HG02870 (cell line): ENCODE measurements at regions not wholly inside any gene's neighbourhood (a gene's known extent, or its start where the extent isn't known, plus 50 kb on each side); places are given as distances from the start of the nearest gene placed in this dataset.
"Not testable (repeated sequence)": the region's sequence is repeated elsewhere in the genome, so short reads cannot be mapped to it uniquely, and the experiment has no call there.

Experiments used
- ATAC-seq: cut with Tn5 transposase; IDR thresholded peaks from one replicate; pipeline ENCODE4 v1.9.1; 2021; ENCODE audit warnings: mild to moderate bottlenecking, moderate library complexity; ENCODE audit not compliant: unreplicated experiment

DNA sequence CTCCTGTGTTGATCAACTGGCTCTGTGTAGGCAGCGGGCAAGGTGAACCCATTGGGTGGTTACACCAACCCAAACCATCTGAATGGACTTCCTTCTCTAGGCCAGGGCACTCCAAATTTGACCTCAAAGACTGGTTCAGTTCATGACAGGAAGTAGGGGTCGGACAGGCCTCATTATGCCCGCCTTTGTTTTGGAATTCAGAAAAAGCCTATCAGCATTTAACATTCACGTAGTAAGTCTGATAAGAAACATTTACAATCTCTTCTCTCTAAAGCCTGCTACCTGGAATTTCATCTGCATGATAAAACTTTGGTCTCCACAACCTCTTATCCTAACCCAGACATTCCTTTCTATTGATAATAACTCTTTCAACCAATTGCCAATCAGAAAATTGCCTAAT lies 97.1 kb upstream of the ETV3 start:
- no peak for ATAC-seq

DNA sequence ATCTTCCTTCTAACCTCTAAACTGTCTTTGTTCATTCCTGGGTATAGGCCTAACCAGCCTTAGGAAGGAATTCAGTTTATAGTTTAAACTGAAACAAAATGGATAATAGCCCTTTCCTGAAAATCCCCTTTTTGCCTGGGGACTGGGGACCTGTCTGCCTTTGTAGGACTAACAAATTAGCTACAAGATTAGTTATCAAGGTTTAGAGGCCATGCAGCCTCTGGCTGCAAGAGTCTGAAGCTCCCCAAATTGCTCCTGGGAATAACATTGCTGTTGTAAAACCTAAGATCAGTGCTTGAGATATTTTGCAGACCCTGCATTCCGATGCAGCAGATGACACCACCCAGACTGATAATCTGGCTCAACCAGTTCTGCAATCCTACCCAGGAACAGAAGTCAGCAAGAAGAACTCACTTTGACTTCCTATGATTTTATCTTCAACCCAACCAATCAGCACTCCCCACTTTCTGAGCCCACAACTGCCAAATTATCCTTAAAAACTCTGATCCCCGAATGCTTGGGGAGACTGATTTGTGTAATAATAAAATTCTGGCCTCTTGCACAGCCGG lies 96.6 kb upstream of the ETV3 start:
- ATAC-seq = no peak

DNA sequence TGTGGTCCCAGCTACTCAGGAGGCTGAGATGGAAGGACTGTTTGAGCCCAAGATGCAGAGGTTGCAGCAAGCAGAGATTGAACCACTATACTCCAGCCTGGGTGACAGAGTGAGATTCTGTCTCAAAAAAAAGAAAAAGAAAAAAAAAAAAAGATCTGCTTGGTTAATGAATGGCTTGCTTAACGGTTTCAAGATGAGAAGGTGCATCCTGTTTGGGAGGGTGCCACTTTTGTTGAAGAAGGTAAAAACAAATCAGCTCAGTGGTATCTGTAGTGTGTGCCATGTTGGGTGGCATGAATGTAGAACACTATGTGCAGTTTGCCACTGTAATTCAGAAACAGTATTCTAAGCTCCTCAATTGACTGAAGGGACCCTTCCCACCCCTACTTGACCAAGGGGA lies 94.9 kb upstream of the ETV3 start:
- no peak for ATAC-seq

DNA sequence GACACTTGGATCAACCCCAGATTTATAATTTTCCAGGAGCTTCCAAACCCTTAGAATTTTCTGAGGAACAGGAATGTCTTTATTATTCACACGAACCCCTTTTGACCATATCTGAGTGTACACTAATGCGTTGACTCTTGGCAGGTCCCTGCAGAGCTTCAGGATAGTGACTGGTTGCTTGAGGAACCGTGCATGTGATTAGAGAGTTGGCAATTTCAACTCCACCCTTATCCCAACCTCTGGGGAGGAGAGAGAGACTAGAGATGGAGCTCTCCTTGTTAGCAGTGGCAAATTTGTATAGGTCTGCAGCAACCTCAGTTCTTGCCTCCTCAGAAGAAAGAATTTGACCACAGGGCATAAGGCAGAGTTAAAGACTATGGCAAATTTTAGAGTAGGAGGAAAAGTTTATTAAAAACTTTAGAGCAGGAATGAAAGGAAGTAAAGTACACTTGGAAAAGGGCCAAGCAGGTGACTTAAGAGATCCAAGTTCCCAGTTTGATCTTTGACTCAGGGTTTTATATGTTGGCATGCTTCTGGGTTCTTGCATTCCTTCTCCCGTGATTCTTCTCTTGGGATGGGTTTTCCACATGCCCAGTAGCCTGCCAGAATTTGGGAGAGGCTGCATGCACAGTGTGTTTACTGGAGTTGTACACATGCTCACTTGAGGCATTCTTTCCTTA lies 93.8 kb upstream of the ETV3 start:
- ATAC-seq = no peak

DNA sequence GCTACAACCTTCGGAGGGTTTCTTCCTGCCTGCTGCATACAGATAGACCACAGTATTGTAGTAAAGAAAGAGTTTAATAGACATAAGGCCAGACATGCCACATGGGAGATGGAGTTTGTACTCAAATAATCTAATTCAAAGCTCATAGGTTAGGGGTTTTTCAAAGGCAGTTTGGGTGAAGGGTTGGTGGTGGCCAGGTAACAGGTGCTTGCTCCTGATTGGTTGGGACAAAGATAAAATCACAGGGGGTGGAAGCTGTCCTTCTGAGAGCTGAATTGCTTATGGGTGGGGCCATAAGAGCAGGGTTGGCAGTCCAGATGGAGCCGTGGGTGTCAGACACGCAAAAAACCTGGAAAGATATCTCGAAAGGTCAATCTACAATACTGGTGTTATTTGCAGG lies 92.3 kb upstream of the ETV3 start:
- ATAC-seq = no peak

DNA sequence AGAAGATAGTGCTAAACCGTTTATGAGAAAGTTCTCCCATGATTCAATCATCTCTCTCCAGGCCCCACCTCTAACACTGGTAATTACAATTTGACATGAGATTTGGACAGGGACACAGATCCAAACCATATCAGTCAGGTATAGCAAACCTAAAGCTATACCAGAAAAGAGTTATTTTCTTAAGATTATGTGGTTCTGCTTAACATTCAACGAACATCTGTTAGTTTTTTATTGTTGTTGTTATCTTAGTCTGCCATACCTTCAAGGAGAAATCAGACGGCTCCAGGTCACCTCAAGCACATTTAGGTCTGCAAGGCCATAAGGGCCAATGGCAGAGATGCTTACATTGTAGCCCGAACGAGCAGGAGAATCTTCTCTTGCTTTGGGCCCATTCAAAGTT lies 89.5 kb upstream of the ETV3 start:
- no peak for ATAC-seq

DNA sequence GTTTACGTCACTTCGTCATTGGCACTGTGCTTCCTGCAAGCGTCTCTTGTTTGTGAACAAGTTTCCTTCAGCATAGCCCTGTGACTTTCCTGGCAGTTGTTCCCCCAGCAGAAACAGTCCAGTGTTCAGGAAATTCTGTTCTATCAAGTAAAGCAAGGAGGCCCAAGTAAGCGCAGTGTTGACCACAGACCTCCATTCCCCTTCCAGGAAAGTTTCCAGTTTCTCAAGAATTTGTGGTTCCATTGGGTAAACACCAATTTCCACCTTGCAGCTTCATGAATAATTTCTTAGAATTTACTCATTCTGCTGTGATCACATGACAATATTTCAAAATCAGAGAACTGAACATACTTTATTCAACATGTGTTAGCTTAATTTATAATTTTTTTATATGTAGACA lies 88.5 kb upstream of the ETV3 start:
- no peak for ATAC-seq

DNA sequence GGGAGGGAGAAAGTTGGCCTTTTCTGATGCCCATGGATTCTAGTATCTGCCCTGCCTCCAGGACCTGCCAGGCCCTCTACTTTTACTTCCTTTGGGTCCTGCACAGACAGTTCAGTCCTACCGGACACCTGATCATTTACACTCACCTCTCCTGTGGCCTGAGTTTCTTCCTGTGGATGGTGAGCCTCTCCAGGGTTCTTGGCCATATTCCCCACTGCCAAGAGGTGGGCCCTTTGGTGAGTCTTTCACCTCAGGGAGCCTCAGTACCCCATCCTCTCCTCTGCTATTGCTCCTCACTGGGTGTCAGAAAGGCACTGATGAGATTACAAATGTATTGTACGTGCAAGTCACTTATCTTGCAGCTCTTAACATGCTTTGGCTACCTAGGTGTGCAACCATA lies 81.4 kb upstream of the ETV3 start:
- ATAC-seq = no peak

DNA sequence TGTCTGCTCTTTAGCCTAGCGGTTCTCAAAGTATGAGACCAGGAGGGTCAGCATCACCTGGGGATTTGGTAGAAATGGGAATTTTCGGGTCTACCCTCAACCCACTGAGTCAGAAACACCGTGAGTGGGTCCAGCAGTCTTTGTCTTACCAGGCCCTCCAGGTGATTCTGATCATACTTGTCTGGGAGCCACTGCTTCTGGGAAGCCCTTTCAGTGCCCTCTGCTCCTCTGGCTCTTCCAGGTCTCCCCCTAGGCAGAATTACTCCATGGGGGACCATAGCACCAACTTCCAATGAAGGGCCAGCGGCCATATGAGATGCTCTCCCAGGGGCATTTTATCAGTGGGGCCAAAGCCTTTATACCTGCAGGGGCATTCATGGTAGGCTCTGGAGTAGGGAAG lies 81.0 kb upstream of the ETV3 start:
- no peak for ATAC-seq

DNA sequence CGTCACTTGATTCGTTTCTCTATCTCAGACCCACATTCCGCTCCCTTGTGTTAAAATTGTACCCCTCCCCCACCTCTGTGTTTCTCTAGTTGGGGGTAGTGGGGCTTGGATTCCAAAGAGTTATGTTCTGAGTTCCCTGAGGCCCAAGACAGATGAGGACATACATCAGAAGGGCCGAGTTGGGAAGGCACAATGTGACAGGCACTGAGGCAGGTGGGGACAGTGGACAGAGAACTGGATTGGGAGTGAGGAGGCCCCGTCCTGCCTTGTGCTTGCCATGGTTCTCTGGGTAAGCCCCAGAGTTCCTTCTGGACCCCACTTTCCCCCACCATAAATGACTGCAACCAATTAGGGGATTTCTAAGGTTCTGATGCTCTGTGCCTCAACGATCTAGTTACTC lies 80.5 kb upstream of the ETV3 start:
- ATAC-seq = no peak

DNA sequence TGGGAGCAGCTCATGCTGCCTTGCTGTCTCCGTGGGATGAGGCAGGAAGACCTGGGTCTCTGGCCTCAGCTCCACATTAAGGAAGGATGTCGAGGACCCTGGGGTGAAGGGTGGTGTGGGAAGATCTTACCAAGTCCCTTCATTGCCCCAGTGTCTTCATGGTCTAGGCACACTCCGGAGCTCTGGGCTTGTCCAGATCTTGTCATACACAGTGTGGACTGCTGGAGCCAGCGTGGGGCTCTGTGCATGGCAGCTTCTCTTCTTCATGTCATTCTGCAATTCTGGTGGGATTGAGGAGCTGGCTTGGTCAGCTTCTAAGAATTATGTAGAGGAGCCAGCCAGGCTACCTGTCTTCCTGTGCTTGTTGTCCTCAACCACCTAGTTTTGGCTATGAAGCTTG lies 79.3 kb upstream of the ETV3 start:
- no peak for ATAC-seq

DNA sequence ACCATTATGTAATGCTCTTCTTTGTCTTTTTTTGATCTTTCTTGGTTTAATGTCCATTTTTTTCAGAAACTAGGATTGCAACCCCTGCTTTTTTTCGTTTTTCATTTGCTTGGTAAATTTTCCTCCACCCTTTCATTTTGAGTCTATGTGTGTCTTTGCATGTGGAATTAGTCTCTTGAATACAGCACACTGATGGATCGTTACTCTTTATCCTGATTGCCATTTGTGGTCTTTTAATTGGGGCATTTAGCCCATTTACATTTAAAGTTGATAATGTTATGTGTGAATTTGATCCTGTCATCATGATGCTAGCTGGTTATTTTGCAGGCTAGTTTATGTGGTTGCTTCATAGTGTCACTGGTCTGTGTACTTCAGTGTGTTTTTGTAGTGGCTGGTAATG lies 75.6 kb upstream of the ETV3 start:
- no peak for ATAC-seq

DNA sequence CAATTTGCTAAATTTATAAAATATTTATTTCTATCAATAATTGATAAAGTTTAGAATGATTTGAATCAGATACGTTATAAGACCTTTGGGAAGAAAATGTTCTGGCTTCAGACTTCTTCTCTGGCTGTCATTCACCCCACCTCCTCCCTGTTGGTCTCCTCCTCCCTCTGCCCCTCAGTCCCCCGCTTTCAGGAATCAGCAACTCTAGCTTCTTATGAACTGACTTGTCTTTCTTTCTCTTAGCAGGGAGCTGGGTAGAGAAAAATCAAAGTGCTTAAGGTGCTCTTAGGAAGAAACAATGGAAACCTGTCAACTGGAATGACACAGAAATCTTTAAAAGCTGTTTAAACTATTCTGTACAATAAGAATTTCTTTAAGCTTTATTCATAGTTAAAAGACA lies 71.3 kb upstream of the ETV3 start:
- no peak for ATAC-seq

DNA sequence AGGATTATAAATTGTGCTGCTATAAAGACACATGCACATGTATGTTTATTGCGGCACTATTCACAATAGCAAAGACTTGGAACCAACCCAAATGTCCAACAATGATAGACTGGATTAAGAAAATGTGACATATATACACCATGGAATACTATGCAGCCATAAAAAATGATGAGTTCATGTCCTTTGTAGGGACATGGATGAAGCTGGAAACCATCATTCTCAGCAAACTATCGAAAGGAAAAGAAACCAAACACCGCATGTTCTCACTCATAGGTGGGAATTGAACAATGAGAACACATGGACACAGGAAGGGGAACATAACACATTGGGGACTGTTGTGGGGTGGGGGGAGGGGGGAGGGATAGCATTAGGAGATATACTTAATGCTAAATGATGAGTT lies 67.8 kb upstream of the ETV3 start:
- ATAC-seq = not testable (repeated sequence)

DNA sequence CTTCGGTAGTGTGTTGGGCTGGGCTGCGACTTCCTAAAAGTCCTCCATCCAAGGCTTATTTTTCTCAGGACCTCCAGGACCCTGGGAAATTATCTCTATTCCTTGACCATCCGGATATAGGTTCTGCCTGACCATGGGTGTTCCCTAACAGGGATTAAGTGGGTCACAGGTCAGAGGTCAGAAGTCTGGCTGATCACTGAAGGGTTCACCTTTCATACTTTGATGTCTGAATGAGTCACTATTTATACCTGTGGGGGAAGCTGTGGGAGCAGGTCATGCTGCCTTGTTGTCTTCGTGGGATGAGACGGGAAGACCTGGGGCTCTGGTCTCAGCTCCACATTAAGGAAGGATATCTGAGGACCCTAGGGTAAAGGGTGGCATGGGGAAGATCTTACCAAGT lies 65.0 kb upstream of the ETV3 start:
- no peak for ATAC-seq

DNA sequence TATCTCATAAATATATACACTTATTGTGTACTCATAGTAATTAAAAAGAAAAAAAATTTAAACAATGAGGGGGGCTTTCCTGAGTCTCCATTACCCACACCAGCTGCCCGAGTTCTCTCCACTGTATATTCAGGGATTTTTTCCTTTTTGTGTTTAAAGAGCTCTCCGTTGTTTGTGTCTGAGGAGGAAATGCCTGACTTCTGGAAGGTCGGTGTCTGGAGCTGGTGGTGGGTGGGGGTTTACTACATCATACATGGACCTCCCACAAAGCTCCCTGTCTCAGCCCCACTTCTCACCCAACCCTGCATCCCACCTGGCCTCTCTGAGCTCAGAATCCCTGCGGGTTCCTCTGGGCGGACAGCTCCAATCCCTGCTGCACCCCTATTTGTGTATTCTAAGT lies 64.1 kb upstream of the ETV3 start:
- ATAC-seq = no peak

DNA sequence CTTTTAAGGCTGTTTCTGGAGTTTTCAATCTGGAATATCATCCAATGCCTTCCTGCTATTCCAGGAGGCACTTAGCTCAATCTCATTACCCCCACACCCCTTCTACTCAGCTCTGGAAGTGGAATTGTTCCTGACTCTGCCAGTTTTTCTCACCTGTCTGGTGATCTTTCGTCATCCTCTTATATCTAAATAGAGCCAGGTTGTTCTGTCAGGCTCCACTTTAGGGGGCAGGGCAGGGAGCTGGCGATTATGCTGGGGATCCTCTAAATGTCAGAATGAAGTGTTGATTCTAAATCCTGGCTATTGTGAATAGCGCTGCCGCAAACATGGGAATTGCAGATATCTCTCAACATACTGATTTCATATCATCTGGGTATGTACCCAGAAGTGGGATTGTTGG lies 63.6 kb upstream of the ETV3 start:
- ATAC-seq = no peak

DNA sequence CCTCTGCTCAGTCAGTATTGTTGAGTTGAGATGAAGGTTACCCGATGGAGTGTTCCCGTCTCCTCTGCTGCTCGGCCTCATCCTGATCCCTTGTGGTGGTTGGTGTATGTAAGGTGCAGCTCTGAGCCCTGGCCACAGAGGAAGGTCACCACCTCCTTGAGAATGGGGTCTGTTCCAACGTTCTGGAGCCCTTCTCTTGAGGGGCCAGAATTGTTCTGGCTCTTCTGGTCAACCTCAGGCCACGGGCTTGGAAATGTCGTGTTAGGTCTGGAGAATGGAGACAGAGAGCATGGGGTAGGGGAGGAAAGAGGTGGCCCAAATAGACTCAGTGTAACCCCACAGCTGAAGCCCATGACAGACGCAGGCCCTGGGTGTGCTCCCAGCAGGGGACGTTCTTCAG lies 62.3 kb upstream of the ETV3 start:
- no peak for ATAC-seq

DNA sequence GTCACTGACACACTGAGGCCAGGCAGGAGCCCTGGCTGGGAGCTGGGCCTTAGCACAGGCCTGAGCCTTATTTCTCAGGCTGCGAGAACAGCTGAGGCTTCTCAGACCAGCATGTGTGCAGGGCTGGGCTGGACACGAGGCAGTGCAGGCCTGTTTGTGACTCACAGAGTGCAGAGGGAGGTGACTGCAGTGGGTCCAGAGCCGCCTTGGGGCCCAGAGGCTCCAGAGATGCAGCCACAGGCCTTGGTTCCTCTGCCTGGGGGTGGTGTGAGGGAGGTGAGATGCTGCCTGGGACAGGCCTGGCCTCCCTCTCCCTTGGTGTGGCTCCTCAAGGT lies 61.2 kb upstream of the ETV3 start:
- ATAC-seq = no peak

DNA sequence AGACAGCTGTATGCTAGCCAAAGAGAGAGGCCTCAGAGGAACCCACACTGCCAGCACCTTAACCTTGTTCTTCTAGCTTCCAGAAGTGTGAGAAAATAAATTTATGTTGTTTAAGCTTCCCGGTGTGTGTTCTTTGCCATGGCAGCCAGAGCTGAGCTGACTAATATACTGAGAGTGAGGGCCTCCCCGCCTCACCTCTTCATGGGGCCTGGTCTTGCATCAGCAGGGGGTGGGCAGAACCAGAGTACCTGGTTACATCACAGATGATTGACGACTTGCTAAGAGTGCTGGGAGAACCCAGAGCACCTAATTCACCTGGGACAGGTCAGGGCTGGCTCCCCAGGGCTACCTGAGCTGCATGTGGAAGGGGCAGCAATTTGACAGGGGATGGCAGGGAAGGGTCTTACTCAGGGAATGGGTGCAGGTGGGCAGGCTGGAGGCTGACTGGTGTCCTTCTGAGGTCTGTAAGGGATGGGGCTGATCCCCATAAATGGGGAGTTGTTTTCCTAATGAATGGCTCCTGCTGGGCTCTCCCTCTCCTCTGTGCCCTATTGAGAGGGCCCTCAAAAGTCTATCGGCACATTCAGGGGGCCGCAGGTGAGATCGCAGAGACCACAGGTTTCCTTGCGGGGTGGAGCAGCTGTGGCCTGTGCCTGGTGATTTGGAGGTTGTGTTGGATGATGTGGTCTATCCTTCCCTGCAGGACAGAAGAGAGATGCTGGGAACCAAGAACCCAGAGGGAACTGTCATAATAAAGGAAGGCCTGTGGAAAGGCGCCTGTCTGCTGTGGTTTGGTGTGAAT lies 60.6 kb upstream of the ETV3 start:
- ATAC-seq = no peak

DNA sequence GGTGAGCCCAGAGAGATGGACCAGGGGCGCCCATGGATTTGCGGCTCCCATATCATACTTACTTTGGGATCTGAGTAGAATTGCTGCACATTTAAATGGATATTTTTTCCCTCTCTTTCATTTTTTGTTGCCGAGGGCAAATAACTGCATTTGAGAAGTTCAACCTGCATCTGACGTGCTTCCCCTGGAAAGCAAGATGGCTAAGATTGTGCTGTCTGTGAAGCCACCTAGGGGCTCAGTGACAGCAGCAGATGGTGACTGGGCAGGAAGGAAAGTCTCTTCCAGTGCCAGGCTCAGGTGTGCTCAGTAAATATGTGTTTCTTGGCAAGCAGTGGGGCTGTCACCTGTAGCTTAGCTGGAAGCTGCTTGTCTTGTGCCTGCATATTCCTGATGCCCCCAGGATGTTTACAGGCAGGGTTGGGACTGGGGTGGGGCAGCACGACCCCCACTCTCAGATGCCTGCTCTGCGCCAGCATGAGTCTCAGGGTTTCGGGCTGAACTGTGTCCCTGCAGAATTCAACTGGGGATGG lies 59.8 kb upstream of the ETV3 start:
- ATAC-seq = no peak
